HG03354 (cell line): ENCODE measurements at regions not wholly inside any gene's neighbourhood (a gene's known extent, or its start where the extent isn't known, plus 50 kb on each side); places are given as distances from the start of the nearest gene placed in this dataset.
"Not testable (repeated sequence)": the region's sequence is repeated elsewhere in the genome, so short reads cannot be mapped to it uniquely, and the experiment has no call there.

ENCODE experiments used
- ATAC-seq: cut with Tn5 transposase; IDR thresholded peaks from one replicate; pipeline ENCODE4 v1.9.1; 2021; ENCODE audit warnings: mild to moderate bottlenecking; ENCODE audit not compliant: unreplicated experiment, poor library complexity, severe bottlenecking

DNA sequence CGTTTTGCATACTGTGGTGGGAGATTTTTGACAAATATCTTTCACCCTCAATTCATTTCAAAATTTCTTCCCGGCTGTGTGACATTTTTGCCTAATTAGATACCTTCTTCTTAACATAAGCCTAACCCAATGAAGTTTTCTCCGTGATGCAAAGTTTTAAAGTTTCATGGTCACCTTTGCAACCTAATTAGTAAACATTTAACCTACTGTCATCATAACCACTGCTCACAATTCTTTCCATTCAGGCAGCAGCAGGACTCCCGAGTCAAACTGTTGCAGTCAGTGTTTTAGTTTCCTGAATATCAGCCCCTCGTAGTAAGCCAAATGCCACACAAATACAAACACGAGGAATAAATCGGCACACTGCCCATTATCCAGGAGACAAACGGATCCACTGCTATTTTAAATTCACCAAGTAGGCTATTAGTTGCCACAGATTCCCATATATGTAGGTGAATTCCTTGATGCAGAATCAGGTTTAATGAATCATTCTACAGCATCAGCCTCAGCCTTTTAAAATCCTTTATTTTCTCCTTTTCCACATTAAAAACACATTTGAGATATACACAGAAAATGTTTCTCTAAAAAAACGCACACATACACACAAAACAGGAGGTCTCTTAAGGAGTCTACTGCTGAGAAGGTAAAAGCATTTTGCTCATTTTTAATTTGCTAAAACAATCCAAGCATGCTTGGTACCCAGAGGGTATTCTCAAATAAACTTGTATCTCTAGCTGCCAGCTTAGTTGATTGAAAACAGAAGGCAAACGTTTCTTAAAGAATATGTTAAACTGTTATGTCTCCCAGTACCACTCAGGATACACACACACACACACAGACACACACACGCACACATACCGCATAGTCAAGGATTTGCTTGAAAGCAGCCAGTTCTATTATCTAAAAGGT is 106.5 kb upstream of the KCTD1 start:
- no peak for ATAC-seq

- ATAC-seq, result no peak
Measured at GRCh38 chr18:26653943-26654615, 105.7 kb upstream of the KCTD1 start.

GRCh38 chr18:26652501-26652900 is 104.1 kb upstream of the KCTD1 start:
- no peak for ATAC-seq

- peak; percentile 9 for ATAC-seq
Measured at GRCh38 chr18:26650310-26651268, 102.2 kb upstream of the KCTD1 start.

- no peak for ATAC-seq
Measured at GRCh38 chr18:26649193-26649543, 100.8 kb upstream of the KCTD1 start.

- ATAC-seq, result no peak
Measured at GRCh38 chr18:26648509-26649192, 100.3 kb upstream of the KCTD1 start.

DNA sequence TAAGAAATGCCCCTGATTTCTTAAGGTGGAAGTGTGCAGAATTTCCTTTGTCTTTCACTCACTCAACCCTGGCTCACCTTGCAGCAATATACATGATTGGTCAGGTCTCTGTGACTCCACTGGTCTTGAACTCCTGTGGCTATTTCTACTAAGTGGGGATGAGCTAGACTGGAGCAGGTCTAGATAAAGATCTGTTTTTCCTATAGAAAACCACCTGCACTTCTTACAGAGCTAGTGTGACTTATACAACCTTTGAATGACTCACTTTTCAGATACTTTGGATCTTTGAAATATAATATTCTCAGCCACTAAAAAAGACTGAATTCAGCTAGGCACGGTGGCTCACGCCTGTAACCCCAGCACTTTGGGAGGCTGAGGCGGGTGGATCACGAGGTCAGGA is 98.5 kb upstream of the KCTD1 start:
- no peak for ATAC-seq

DNA sequence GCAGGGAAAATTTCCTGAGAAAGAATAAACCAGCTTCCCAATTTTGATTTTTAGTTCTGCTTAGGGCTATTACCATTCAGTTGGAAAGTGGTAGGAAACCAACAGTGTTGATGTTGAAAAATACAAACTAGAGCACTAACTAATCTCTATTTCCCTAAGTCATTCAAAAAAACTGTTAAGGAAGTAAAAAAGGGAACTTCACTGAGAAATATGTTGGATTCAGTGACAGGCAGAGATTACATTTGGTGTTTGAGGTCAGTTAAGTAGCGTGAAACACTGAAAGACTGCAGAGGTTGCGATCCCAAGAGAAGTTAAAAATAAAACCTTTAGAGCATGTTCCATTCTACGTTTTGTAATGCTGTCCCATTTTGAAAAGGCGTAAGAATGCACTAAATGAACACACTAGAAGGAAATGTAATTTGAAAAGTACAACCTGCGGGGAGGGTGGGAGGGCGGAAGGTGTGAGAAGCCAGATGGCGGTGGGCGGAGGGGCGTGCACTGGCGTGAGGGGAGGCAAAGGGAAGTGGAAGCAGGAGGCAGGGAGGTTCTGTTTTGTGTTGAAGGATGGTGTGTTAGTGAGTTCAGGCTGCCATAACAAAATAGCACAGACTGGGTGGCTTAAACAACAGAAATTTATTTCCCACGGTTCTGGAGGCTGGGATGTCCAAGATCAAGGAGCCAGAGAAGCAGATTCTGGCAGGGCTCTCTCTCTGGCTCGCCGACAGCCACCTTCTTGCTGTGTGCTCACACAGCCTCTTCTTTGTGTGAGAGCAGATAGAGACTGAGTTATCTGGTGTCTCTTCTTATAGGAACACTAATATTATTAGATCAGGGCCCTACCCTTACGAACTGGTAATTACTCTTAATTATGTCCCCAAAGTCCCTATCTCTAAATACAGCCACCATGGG is 94.3 kb upstream of the KCTD1 start:
- ATAC-seq, result no peak

- ATAC-seq, result no peak
Measured at GRCh38 chr18:26640541-26640940, 92.2 kb upstream of the KCTD1 start.

DNA sequence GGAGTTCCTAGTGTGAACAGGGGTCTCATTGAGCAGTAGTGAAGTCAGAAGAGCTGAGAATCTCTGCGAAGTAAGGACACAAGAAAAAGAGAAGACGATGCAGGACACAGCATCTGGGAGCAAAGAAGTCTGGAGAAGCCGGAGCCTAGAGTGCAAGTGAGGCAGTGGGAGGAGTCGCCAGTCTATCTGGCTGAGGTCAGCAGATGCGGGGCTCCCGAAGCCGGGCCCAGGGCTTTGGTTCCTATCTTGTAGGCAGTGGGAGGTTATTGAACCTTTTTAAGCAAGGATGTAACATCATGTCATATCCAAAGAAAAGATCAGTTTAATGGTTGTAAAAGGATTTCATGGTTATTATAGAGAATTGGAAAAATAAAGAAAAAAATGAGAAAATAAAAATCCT is 90.8 kb upstream of the KCTD1 start:
- ATAC-seq, result no peak

DNA sequence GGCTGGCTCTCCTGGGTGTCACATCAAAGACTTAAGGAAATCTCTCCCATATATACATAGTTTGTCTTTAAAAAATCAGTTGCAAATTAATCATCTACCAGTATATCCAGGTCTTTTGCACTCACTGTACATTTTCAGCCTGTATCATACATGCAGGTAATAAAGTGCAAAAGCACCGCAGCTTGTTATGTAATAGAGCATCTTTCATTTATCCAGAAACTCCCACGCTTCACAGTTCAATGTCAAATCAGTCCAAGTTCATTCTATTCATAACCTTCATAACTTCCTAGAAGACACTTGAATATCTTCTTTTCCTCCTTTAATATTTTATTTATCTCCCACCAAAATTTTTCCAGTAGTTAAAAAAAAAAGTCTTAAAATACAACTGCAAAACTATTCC is 89.6 kb upstream of the KCTD1 start:
- ATAC-seq, result no peak

- ATAC-seq, result no peak
Measured at GRCh38 chr18:26637324-26637723, 89.0 kb upstream of the KCTD1 start.

- no peak for ATAC-seq
Measured at GRCh38 chr18:26635466-26635865, 87.1 kb upstream of the KCTD1 start.

DNA sequence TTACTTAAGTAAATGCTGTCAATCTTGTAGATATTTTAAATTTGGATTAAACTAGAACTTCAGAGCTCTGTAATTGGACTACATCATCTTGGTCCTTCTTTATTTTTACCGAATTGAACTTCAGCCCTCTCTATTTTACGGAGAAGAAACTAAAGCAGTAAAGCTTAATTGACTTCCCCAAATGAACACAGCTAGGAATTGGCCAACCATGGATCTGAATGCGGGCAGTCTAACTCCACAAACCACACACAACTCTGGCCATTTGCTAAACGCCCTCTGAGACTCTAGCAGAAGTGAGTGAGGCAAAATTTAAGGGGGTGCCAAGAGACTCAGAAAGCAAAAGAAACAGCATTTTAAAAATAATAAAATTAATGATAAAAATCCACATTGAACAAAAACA is 86.3 kb upstream of the KCTD1 start:
- no peak for ATAC-seq

- ATAC-seq, result no peak
Measured at GRCh38 chr18:26631135-26631534, 82.8 kb upstream of the KCTD1 start.

DNA sequence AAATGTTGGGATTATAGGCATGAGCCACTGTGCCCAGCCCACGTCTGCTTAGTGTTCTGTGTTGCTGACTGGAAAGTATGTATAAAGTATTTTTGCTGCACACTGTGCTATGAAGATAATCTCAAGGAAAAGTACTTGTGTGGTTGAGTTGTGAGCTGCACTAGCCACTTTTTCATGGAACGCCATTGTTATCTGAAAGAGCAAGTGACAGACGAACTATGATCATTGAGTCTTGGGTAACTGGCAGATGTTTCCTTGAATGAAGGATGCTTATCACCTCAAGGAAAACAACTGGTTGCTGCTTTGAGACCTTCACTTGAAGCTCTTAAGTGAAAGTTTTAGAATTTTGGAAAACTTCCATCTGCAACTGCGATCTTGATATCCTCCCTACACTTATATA is 82.2 kb upstream of the KCTD1 start:
- no peak for ATAC-seq

DNA sequence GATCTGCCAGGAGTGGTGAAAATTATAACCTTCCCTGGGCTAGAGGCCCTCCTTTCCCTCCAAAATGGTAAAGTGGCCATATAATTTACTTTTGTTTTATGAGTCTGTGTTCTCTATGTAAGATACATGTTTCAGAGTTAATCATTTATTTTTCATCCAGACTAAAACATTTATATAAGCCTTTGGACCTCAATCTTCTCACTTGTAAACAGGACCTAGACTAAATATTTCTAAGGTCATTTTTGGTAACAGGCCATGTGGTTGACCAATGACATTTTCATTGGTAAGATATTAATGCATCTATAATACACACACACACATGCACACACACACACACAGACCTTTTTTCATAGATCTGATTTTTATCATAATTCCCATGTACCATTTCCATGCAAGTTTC is 79.7 kb upstream of the KCTD1 start:
- ATAC-seq, result no peak

- ATAC-seq, result no peak
Measured at GRCh38 chr18:26624443-26624842, 76.1 kb upstream of the KCTD1 start.

- not testable (repeated sequence) for ATAC-seq
Measured at GRCh38 chr18:26623314-26623713, 75.0 kb upstream of the KCTD1 start.
